Ectodermal cell (in vitro differentiated cells): ENCODE measurements at regions not wholly inside any gene's neighbourhood (a gene's known extent, or its start where the extent isn't known, plus 50 kb on each side); places are given as distances from the start of the nearest gene placed in this dataset.
"Not testable (repeated sequence)": the region's sequence is repeated elsewhere in the genome, so short reads cannot be mapped to it uniquely, and the experiment has no call there.

ENCODE experiments used
- H3K27ac ChIP-seq: 2 replicates; pipeline ENCODE4 v1.7.0; 2013; ENCODE audit warnings: mild to moderate bottlenecking, low read depth, low read length; ENCODE audit not compliant: insufficient read depth, poor library complexity, severe bottlenecking
- H3K27me3 ChIP-seq: 2 replicates; pipeline ENCODE4 v1.7.0; 2013; ENCODE audit warnings: mild to moderate bottlenecking, low read length; ENCODE audit not compliant: insufficient read depth, control insufficient read depth, poor library complexity, severe bottlenecking
- H3K36me3 ChIP-seq: one replicate; pipeline ENCODE4 v1.7.0; 2013; ENCODE audit warnings: low read length; ENCODE audit not compliant: control insufficient read depth, insufficient read depth
- H3K4me1 ChIP-seq: one replicate; pipeline ENCODE4 v1.7.0; 2013; ENCODE audit warnings: low read length; ENCODE audit not compliant: control insufficient read depth, insufficient read depth
- H3K4me3 ChIP-seq: 2 replicates; pipeline ENCODE4 v1.7.0; 2013; ENCODE audit warnings: low read depth, low read length, control low read depth; ENCODE audit not compliant: insufficient read depth
- H3K9me3 ChIP-seq: 2 replicates; pipeline ENCODE4 v1.7.0; 2013; ENCODE audit warnings: mild to moderate bottlenecking, low read length, moderate library complexity; ENCODE audit not compliant: control insufficient read depth
- WGBS, 2 experiments: methylation state at CpG; one replicate each; pipeline ENCODE4 v1.1.7; 2013; ENCODE audit warnings: missing lambda C conversion rate in 2 of 2; 5-methylcytosine and 5-hydroxymethylcytosine counted together

DNA sequence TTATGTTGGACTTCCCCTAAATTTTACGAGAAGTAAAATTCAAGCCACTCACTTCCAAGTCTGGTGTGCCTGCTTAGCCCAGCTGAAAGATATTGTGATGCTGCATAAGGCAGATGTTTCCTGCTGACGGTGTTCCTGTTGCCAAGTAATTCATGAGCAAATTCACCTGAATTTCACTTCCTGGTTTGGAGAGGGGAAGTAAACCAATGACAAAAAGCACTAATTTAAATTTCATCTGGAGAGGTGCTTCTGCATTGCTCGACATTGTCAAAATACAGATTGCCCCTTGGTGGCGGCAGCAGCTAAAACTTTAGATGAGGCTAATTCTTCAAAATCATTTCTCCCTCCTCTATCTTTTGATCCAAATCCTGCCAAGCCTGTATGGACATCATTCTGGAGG, 281.1 kb downstream of the AACS start:
- Histone ChIP-seq H3K9me3 (no peaks in the 10 kb centered on the region), H3K27ac (no peak overlapping the region), H3K4me1 (no peaks in the 10 kb centered on the region), H3K4me3 (no peak overlapping the region), H3K36me3 (peaks cover 10% of the 10 kb centered on the region), H3K27me3 (no peaks in the 10 kb centered on the region)
- WGBS, 2 experiments, result 64 to 65% methylated on average over 4 of the region's 4 CpGs

DNA sequence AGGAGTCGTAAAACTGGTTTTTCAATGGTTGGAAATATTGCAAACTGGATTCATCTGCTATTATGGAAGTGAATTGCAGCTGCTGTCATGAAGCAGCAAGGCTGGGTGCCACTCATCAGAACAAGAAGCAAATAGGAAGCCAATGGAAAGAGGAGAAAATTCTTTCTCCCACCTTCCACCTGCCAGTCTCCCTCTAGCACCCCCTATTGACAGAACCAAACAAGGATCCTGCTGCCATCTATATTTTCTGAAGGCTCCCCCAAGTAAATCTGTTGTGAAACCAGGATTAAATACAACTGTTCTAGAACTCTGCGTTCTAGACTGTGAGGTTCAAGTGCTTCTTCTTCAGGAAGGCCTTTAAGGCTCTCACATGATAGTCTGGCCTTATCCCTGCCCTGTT, 286.6 kb downstream of the AACS start:
- Histone ChIP-seq H3K9me3 (no peaks in the 10 kb centered on the region), H3K27ac (no peak overlapping the region), H3K4me3 (no peak overlapping the region), H3K36me3 (peaks cover 10% of the 10 kb centered on the region), H3K27me3 (no peaks in the 10 kb centered on the region), H3K4me1 (peaks cover 3% of the 10 kb centered on the region)
- WGBS, 2 experiments, result 91 to 97% methylated on average over 2 of the region's 2 CpGs

DNA sequence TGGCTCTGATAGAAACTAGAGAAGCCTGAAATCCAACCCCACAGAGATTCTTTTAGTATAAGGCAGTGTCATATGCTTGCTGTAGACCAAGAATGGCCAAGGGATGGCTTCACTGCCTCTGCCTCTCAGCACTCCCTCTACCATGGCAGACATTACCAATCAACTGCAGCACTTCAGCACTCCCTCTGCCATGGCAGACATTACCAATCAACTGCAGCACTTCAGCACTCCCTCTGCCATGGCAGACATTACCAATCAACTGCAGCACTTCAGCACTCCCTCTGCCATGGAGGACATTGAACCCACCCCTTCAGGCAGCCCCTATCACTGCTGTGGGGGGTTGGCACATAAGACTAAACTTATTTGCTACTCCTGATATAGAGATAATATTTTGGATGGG, 287.8 kb downstream of the AACS start:
- not testable (repeated sequence) for H3K4me3 ChIP-seq, H3K27me3 ChIP-seq, H3K4me1 ChIP-seq, H3K9me3 ChIP-seq, H3K36me3 ChIP-seq, H3K27ac ChIP-seq

DNA sequence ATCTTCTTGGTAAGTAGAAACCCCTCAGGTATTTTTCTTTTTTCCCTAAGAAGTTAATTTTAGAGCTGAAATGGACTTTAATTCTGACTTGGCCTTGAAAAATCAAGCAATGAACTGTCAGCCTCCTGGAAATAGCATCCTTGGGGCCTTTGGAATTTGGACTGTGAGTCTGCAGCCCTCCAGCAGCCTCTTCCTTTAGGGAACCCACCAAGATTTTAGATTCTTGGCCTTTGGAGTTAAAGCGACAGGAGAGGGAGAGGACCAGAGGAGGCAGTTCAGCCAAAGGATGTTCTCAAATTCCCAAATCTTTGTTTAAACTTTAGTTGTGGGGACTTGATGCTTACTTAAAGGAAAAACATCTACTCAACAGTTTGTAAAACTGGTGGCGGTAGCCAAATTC, 288.6 kb downstream of the AACS start:
- 97 to 100% methylated on average over 1 to 2 of the region's 2 CpGs for WGBS, 2 experiments
- no peak overlapping the region for H3K27ac ChIP-seq
- no peaks in the 10 kb centered on the region for H3K9me3 ChIP-seq
- H3K36me3 ChIP-seq, result peaks cover 10% of the 10 kb centered on the region
- H3K4me1 ChIP-seq, result peaks cover 3% of the 10 kb centered on the region
- H3K27me3 ChIP-seq, result no peaks in the 10 kb centered on the region
- no peak overlapping the region for H3K4me3 ChIP-seq

DNA sequence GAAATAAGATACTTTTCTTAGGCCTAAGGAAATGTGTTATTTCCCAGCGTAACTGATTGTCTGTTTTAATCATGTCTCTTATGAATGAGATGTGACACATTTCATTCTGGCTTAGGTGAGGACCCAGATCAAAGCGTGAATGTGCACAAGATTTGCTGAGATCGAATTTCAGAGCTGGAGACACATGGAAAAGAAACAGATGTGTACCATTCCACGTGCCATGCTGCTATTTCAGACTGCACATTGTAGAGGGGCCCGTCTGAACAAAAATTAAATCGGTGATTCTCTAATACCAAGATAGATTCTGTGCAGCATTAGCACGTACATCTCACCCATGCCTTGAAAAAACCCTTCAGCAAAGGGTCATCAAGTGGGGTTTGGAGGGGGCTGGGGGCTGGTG, 290.4 kb downstream of the AACS start:
- no peak overlapping the region for H3K27ac ChIP-seq
- H3K9me3 ChIP-seq, result no peaks in the 10 kb centered on the region
- 93 to 94% methylated on average over 7 of the region's 7 CpGs for WGBS, 2 experiments
- no peak overlapping the region for H3K4me3 ChIP-seq
- H3K27me3 ChIP-seq, result no peaks in the 10 kb centered on the region
- peaks cover 3% of the 10 kb centered on the region for H3K4me1 ChIP-seq
- H3K36me3 ChIP-seq, result peaks cover 2% of the 10 kb centered on the region

DNA sequence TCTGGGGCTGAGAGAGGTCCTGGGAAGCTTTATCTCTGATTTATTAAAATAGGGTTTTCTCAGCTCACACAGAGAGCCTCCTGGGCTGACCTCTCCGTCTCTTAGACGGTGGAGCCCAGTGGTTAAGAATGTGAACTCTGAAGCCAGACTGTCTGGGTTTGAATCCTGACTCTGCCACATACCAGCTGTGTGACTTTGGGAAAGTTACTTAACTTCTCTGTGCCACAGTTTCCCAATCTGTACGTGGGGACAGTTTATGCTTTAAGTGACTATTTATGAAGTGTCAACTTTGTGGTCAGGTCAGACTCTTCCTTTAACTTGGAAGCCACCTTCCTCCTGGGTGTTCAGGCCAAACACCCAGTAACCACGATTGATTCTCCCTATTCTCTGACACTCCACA, 290.9 kb downstream of the AACS start:
- H3K36me3 ChIP-seq, result no peaks in the 10 kb centered on the region
- no peaks in the 10 kb centered on the region for H3K9me3 ChIP-seq
- 85 to 96% methylated on average over 4 of the region's 4 CpGs for WGBS, 2 experiments
- no peaks in the 10 kb centered on the region for H3K27me3 ChIP-seq
- peaks cover 3% of the 10 kb centered on the region for H3K4me1 ChIP-seq
- no peak overlapping the region for H3K27ac ChIP-seq
- H3K4me3 ChIP-seq, result no peak overlapping the region

DNA sequence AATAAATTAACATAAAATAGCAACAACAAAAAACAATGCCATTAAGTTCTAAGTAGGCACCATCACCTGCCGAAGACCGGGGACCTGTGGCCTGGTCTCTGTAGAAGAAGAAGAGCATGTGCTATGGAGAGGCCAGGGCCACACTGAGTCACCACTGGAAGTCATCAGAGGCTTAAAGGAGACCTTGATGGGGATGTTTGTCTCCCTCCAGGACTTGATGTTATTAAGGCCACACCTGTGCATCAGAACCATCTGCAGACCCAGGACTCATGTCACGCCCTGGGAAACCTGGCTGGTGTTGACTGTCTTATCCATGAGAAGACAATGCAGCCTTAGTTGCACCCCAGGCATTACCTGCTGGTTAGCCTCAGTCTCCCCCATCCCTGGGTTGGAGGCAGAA, 292.3 kb downstream of the AACS start:
- no peaks in the 10 kb centered on the region for H3K36me3 ChIP-seq
- H3K27ac ChIP-seq, result no peak overlapping the region
- no peak overlapping the region for H3K4me3 ChIP-seq
- WGBS, 2 experiments, result 96 to 97% methylated on average over 3 of the region's 3 CpGs
- H3K9me3 ChIP-seq, result no peaks in the 10 kb centered on the region
- peaks cover 3% of the 10 kb centered on the region for H3K4me1 ChIP-seq
- H3K27me3 ChIP-seq, result no peaks in the 10 kb centered on the region

DNA sequence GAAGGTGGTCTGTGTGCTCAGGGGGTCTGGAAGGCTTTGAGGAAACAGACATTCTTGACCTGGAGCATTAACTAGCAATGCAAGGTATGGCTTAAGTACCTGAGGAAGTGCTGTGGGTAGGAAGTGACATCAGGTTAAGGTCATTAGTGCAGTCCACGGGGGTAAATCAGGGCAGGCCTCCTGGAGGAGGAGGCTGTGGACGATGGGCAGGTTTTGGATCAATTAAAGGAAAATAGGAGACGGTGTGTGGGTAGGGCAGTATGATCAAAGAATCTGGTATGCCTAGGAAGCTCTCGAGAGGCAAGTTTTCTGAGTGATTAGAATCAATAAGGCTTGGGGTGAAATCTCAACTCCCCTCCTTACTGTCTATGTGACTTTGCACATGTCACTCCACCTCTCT, 295.3 kb downstream of the AACS start:
- Histone ChIP-seq H3K36me3 (no peaks in the 10 kb centered on the region), H3K4me1 (no peaks in the 10 kb centered on the region), H3K27ac (no peak overlapping the region), H3K27me3 (no peaks in the 10 kb centered on the region), H3K4me3 (no peak overlapping the region), H3K9me3 (no peaks in the 10 kb centered on the region)
- 92 to 93% methylated on average over 4 of the region's 4 CpGs for WGBS, 2 experiments

DNA sequence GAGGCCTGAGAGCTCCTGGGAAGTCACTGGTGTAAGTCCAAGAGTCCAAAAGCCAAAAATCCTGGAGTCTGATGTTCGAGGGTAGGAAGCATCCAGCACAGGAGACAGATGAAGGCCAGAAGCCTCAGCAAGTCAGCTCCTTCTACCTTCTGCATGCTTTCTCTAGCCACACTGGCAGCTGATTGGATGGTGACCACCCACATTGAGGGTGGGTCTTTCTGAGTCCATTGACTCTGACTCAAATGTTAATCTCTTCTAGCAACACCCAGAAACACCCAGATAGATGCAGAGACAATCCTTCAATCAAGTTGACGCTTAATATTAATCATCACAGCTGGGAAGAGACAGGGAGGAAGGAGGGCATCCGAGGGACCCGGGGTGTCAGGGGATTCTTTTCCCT, 305.8 kb downstream of the AACS start:
- H3K4me3 ChIP-seq, result no peak overlapping the region
- no peaks in the 10 kb centered on the region for H3K4me1 ChIP-seq
- H3K36me3 ChIP-seq, result no peaks in the 10 kb centered on the region
- H3K9me3 ChIP-seq, result no peaks in the 10 kb centered on the region
- 85 to 94% methylated on average over 4 of the region's 4 CpGs for WGBS, 2 experiments
- H3K27ac ChIP-seq, result no peak overlapping the region
- no peaks in the 10 kb centered on the region for H3K27me3 ChIP-seq

DNA sequence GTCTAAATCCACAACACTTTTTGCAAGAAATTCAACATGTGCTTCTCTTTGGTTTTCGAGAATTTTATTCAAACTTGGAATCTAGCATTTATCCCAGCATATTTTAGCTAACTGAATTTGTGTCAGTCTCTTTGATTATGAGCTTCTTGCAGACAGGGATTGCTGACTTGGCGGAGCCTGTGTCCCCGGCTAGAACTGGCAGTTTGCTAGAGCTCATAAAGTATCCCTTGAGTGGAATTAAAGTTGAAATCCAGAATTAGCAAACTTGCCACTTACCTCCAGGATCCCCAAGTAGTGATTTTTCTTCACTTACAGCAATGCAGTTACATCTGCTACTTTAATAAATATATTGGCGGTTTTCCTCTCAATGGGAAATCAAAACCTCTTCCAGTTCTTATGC, 306.9 kb downstream of the AACS start:
- Histone ChIP-seq H3K4me1 (no peaks in the 10 kb centered on the region), H3K36me3 (no peaks in the 10 kb centered on the region), H3K27me3 (no peaks in the 10 kb centered on the region), H3K9me3 (no peaks in the 10 kb centered on the region), H3K27ac (no peak overlapping the region), H3K4me3 (no peak overlapping the region)
- 92 to 95% methylated on average over 4 of the region's 4 CpGs for WGBS, 2 experiments

DNA sequence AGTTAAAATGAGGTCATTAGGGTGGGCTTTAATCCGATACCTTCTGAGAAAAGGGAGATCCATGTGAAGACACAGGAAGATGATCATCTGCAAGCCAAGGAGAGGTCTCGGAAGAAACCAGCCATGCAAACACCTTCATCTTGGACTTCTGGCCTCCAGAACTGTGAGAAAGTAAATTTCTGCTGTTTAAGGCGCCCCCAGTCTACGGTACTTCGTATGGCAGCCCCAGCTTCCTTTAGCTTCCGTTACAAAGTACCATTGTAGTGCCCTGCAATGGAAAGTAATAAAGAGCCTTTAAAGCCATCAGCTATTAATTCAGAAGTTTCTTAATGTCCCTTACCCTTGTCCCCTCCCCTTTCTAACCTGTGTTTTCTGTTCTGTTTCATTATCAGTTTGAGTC, 308.1 kb downstream of the AACS start:
- no peaks in the 10 kb centered on the region for H3K36me3 ChIP-seq

More for the DNA sequence above, 308.1 kb downstream of the AACS start:
- Histone ChIP-seq H3K27ac (no peak overlapping the region), H3K27me3 (no peaks in the 10 kb centered on the region), H3K4me3 (no peak overlapping the region), H3K9me3 (no peaks in the 10 kb centered on the region), H3K4me1 (no peaks in the 10 kb centered on the region)
- 88 to 93% methylated on average over 6 of the region's 6 CpGs for WGBS, 2 experiments
